DOHH2 (cell line): ENCODE measurements at regions not wholly inside any gene's neighbourhood (a gene's known extent, or its start where the extent isn't known, plus 50 kb on each side); places are given as distances from the start of the nearest gene placed in this dataset.

Experiments
- CTCF ChIP-seq: fragments of 200-600 bp; sonication (generic); IDR thresholded peaks from one replicate; pipeline ENCODE4 v1.5.1; 2014; ENCODE audit warnings: antibody characterized with exemption, mild to moderate bottlenecking, low read depth, low read length; ENCODE audit not compliant: poor library complexity, severe bottlenecking
- EZH2phosphoT487 ChIP-seq: fragments of 200-600 bp; sonication (generic); IDR thresholded peaks from 2 replicates; pipeline ENCODE4 v1.6.1; 2017; ENCODE audit warnings: borderline replicate concordance, mild to moderate bottlenecking, antibody characterized with exemption, low read length, moderate library complexity, mixed read lengths

DNA sequence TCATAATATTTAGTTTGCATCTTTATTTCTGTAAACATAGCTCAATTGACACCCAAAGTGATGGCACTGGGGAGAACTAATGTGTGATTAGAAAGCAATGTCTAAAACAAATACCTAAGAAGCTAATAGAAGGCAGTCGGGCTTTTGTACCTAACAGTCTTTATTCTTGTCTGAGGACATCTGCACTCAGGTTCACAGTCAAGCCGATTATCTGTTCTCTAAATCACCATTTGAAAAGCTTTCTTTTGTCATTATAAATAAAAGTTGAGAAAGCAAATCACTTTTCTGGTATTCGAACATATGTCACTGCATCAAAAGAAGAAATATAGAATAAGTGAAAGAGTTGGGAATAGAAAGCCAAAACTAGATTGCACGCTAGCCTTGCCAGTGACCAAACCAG lies 2037.9 kb upstream of the TENM3 start:
- no peak for TF ChIP-seq CTCF
- no peak for TF ChIP-seq EZH2phosphoT487
